Hepatocyte (in vitro differentiated cells): ENCODE measurements at regions not wholly inside any gene's neighbourhood (a gene's known extent, or its start where the extent isn't known, plus 50 kb on each side); places are given as distances from the start of the nearest gene placed in this dataset.
A peak's percentile ranks its signal among the peaks of the same experiment; 100 is the strongest.

Experiments
- DNase-seq: peaks from one replicate; pipeline ENCODE4 v3.0.0-alpha.2; 2016; ENCODE audit warnings: low spot score
- H2AFZ ChIP-seq: fragments of 200-600 bp; sonication (generic); 2 replicates; pipeline ENCODE4 v1.6.0; 2016; ENCODE audit warnings: antibody characterized with exemption, mild to moderate bottlenecking
- H3K27ac ChIP-seq: fragments of 200-600 bp; sonication (generic); 2 replicates; pipeline ENCODE4 v1.5.1; 2016; ENCODE audit warnings: mild to moderate bottlenecking
- H3K27me3 ChIP-seq: fragments of 200-600 bp; sonication (generic); 2 replicates; pipeline ENCODE4 v1.6.1; 2016
- H3K36me3 ChIP-seq: fragments of 200-600 bp; sonication (generic); replicated peaks from 2 replicates; pipeline ENCODE4 v1.5.1; 2016; ENCODE audit warnings: low read depth; ENCODE audit not compliant: insufficient read depth
- H3K4me1 ChIP-seq: fragments of 200-600 bp; sonication (generic); 2 replicates; pipeline ENCODE4 v1.5.1; 2016; ENCODE audit warnings: mild to moderate bottlenecking, moderate library complexity; ENCODE audit not compliant: insufficient read depth
- H3K4me2 ChIP-seq: fragments of 200-600 bp; sonication (generic); 2 replicates; pipeline ENCODE4 v1.6.0; 2016
- H3K4me3 ChIP-seq: fragments of 200-600 bp; sonication (generic); 2 replicates; pipeline ENCODE4 v1.5.1; 2016; ENCODE audit warnings: mild to moderate bottlenecking
- H3K79me2 ChIP-seq: fragments of 200-600 bp; sonication (generic); 2 replicates; pipeline ENCODE4 v1.6.0; 2017; ENCODE audit warnings: mild to moderate bottlenecking
- H3K9me2 ChIP-seq: fragments of 200-600 bp; sonication (generic); replicated peaks from 2 replicates; pipeline ENCODE4 v1.6.0; 2017; ENCODE audit warnings: mild to moderate bottlenecking; ENCODE audit not compliant: insufficient read depth
- H3K9me3 ChIP-seq: fragments of 200-600 bp; sonication (generic); 2 replicates; pipeline ENCODE4 v1.5.1; 2016; ENCODE audit warnings: low read depth, mild to moderate bottlenecking
- H4K20me1 ChIP-seq: fragments of 200-600 bp; sonication (generic); 2 replicates; pipeline ENCODE4 v1.6.0; 2016; ENCODE audit warnings: mild to moderate bottlenecking; ENCODE audit not compliant: insufficient read depth, poor library complexity, severe bottlenecking
- CTCF ChIP-seq: fragments of 200-600 bp; sonication (generic); IDR thresholded peaks from 2 replicates; pipeline ENCODE4 v1.5.1; 2016; ENCODE audit warnings: antibody characterized with exemption, mild to moderate bottlenecking; ENCODE audit not compliant: poor library complexity
- EZH2 ChIP-seq: fragments of 200-600 bp; sonication (generic); IDR thresholded peaks from 2 replicates; pipeline ENCODE4 v1.6.1; 2016; ENCODE audit warnings: antibody characterized with exemption, mild to moderate bottlenecking, borderline replicate concordance
- EZH2phosphoT487 ChIP-seq: fragments of 200-600 bp; sonication (generic); IDR thresholded peaks from one replicate; pipeline ENCODE4 v1.6.1; 2018; ENCODE audit warnings: antibody characterized with exemption, mild to moderate bottlenecking, low read depth, moderate library complexity; ENCODE audit not compliant: unreplicated experiment, severe bottlenecking
- WGBS: methylation state at CpG from one replicate; pipeline ENCODE4 v1.1.6; 2016; ENCODE audit warnings: low lambda C conversion rate; ENCODE audit errors: missing lambda C conversion rate; 5-methylcytosine and 5-hydroxymethylcytosine counted together

- no peaks in the 10 kb centered on the region for H3K4me1 ChIP-seq
- H3K27ac ChIP-seq = no peak overlapping the region
- no peak overlapping the region for H3K4me2 ChIP-seq
- H3K9me2 ChIP-seq = no peaks in the 10 kb centered on the region
- TF ChIP-seq CTCF (no peak), EZH2 (no peak), EZH2phosphoT487 (no peak)
- H3K36me3 ChIP-seq = no peaks in the 10 kb centered on the region
- no peaks in the 10 kb centered on the region for H3K9me3 ChIP-seq
- H3K27me3 ChIP-seq = no peaks in the 10 kb centered on the region
- no peak overlapping the region for H3K4me3 ChIP-seq
- no peaks in the 10 kb centered on the region for H4K20me1 ChIP-seq
- WGBS = 42% methylated on average over 4 of the region's 4 CpGs
- no peaks in the 10 kb centered on the region for H3K79me2 ChIP-seq
- no peak overlapping the region for H2AFZ ChIP-seq
- peak; percentile 28 for DNase-seq
These were observed 222.4 kb upstream of the OSR1 start for GRCh38 chr2:19580830-19581229.

GRCh38 chr2:19580264-19580663 lies 221.8 kb upstream of the OSR1 start:
- Histone ChIP-seq H3K9me2 (no peaks in the 10 kb centered on the region), H3K27me3 (no peaks in the 10 kb centered on the region), H2AFZ (no peak overlapping the region), H4K20me1 (no peaks in the 10 kb centered on the region), H3K27ac (no peak overlapping the region), H3K79me2 (no peaks in the 10 kb centered on the region), H3K4me2 (no peak overlapping the region), H3K4me3 (no peak overlapping the region), H3K4me1 (no peaks in the 10 kb centered on the region), H3K9me3 (no peaks in the 10 kb centered on the region), H3K36me3 (no peaks in the 10 kb centered on the region)
- DNase-seq = no peak
- WGBS = 71% methylated on average over 1 of the region's 1 CpG
- TF ChIP-seq EZH2 (no peak), EZH2phosphoT487 (no peak), CTCF (no peak)

- Histone ChIP-seq H3K27ac (no peak overlapping the region), H3K4me1 (peaks cover 4% of the 10 kb centered on the region), H4K20me1 (no peaks in the 10 kb centered on the region), H3K36me3 (no peaks in the 10 kb centered on the region), H3K4me2 (no peak overlapping the region), H3K79me2 (no peaks in the 10 kb centered on the region), H3K27me3 (no peaks in the 10 kb centered on the region), H2AFZ (no peak overlapping the region), H3K4me3 (no peak overlapping the region), H3K9me3 (no peaks in the 10 kb centered on the region), H3K9me2 (no peaks in the 10 kb centered on the region)
- WGBS = 80% methylated on average over 3 of the region's 3 CpGs
- TF ChIP-seq CTCF (no peak), EZH2phosphoT487 (no peak), EZH2 (no peak)
- DNase-seq = no peak
These were observed 221.0 kb upstream of the OSR1 start for GRCh38 chr2:19579461-19579860.

- no peak overlapping the region for H3K4me3 ChIP-seq
- no peak for TF ChIP-seq EZH2phosphoT487
- TF ChIP-seq CTCF = no peak
- TF ChIP-seq EZH2 = no peak
- DNase-seq = no peak
- peaks cover 15% of the 10 kb centered on the region for H3K4me1 ChIP-seq
- H3K27me3 ChIP-seq = no peaks in the 10 kb centered on the region
- H3K27ac ChIP-seq = no peak overlapping the region
- no peaks in the 10 kb centered on the region for H4K20me1 ChIP-seq
- no peaks in the 10 kb centered on the region for H3K9me3 ChIP-seq
- H3K79me2 ChIP-seq = no peaks in the 10 kb centered on the region
- WGBS = 72% methylated on average over 3 of the region's 3 CpGs
- no peaks in the 10 kb centered on the region for H3K9me2 ChIP-seq
- H3K36me3 ChIP-seq = no peaks in the 10 kb centered on the region
- no peak overlapping the region for H2AFZ ChIP-seq
- H3K4me2 ChIP-seq = no peak overlapping the region
These were observed 219.3 kb upstream of the OSR1 start for GRCh38 chr2:19577723-19578122.
